Skin epidermis (tissue), 12 donors: ENCODE measurements at regions not wholly inside any gene's neighbourhood (a gene's known extent, or its start where the extent isn't known, plus 50 kb on each side); places are given as distances from the start of the nearest gene placed in this dataset.
A peak's percentile ranks its signal among the peaks of the same experiment; 100 is the strongest.
"Not testable (repeated sequence)": the region's sequence is repeated elsewhere in the genome, so short reads cannot be mapped to it uniquely, and the experiment has no call there.

Experiments
- H3K27ac ChIP-seq, 21 experiments: fragments of 200-600 bp; sonication (generic) in 11 of 21; one replicate each; pipeline ENCODE4 v1.5.0; 2020; ENCODE audit warnings: mild to moderate bottlenecking in 3 of 21, inconsistent platforms in 2 of 21, moderate library complexity in 2 of 21
- H3K4me3 ChIP-seq, 7 experiments: fragments of 200-600 bp; sonication (generic) in 2 of 7; one replicate each; pipeline ENCODE4 v1.5.0; 2020; ENCODE audit warnings: inconsistent platforms in 2 of 7, mild to moderate bottlenecking in 2 of 7, moderate library complexity in 1 of 7

- Histone ChIP-seq H3K4me3 (no peak overlapping the region), H3K27ac (no peak overlapping the region)
These were observed 179.1 kb upstream of the SPRED2 start for GRCh38 chr2:65611488-65611887.

GRCh38 chr2:65608916-65609315, 176.5 kb upstream of the SPRED2 start:
- H3K4me3 ChIP-seq, result no peak overlapping the region

GRCh38 chr2:65608466-65608865, 176.1 kb upstream of the SPRED2 start:
- Histone ChIP-seq H3K4me3 (no peak overlapping the region), H3K27ac (no peak overlapping the region)

More at GRCh38 chr2:65608916-65609315, 176.5 kb upstream of the SPRED2 start:
- H3K27ac ChIP-seq, result no peak overlapping the region

GRCh38 chr2:65607662-65608305, 175.4 kb upstream of the SPRED2 start:
- no peak overlapping the region for H3K27ac ChIP-seq
- no peak overlapping the region for H3K4me3 ChIP-seq

- H3K4me3 ChIP-seq, result no peak overlapping the region
- no peak overlapping the region for H3K27ac ChIP-seq
These were observed 173.3 kb upstream of the SPRED2 start for GRCh38 chr2:65605743-65606058.

- no peak overlapping the region for H3K27ac ChIP-seq
These were observed 172.8 kb upstream of the SPRED2 start for GRCh38 chr2:65605058-65605742.

GRCh38 chr2:65604246-65604645, 171.8 kb upstream of the SPRED2 start:
- H3K27ac ChIP-seq, result no peak overlapping the region

More at GRCh38 chr2:65605058-65605742, 172.8 kb upstream of the SPRED2 start:
- no peak overlapping the region for H3K4me3 ChIP-seq

GRCh38 chr2:65602603-65603235, 170.3 kb upstream of the SPRED2 start:
- Histone ChIP-seq H3K4me3 (no peak overlapping the region), H3K27ac (no peak overlapping the region)

More at GRCh38 chr2:65604246-65604645, 171.8 kb upstream of the SPRED2 start:
- no peak overlapping the region for H3K4me3 ChIP-seq

- peak overlapping the region in 2 of 7 experiments; percentile 2 to 18 for H3K4me3 ChIP-seq
- peak overlapping the region in 1 of 21 experiments; percentile 44 for H3K27ac ChIP-seq
These were observed 168.5 kb upstream of the SPRED2 start for GRCh38 chr2:65600871-65601270.

- not testable (repeated sequence) for H3K27ac ChIP-seq, H3K4me3 ChIP-seq
These were observed 168.0 kb upstream of the SPRED2 start for GRCh38 chr2:65600351-65600750.

- Histone ChIP-seq H3K27ac (no peak overlapping the region), H3K4me3 (no peak overlapping the region)
These were observed 167.3 kb upstream of the SPRED2 start for GRCh38 chr2:65599693-65600092.

GRCh38 chr2:65598996-65599395, 166.6 kb upstream of the SPRED2 start:
- Histone ChIP-seq H3K4me3 (no peak overlapping the region), H3K27ac (no peak overlapping the region)

GRCh38 chr2:65598264-65598663, 165.9 kb upstream of the SPRED2 start:
- Histone ChIP-seq H3K4me3 (no peak overlapping the region), H3K27ac (no peak overlapping the region)

GRCh38 chr2:65595630-65596029, 163.2 kb upstream of the SPRED2 start:
- no peak overlapping the region for H3K27ac ChIP-seq

GRCh38 chr2:65594150-65594549, 161.8 kb upstream of the SPRED2 start:
- H3K4me3 ChIP-seq, result no peak overlapping the region

More at GRCh38 chr2:65595630-65596029, 163.2 kb upstream of the SPRED2 start:
- H3K4me3 ChIP-seq, result no peak overlapping the region

GRCh38 chr2:65589667-65590066, 157.3 kb upstream of the SPRED2 start:
- H3K4me3 ChIP-seq, result no peak overlapping the region
- H3K27ac ChIP-seq, result no peak overlapping the region

More at GRCh38 chr2:65594150-65594549, 161.8 kb upstream of the SPRED2 start:
- H3K27ac ChIP-seq, result no peak overlapping the region

GRCh38 chr2:65587779-65588178, 155.4 kb upstream of the SPRED2 start:
- Histone ChIP-seq H3K4me3 (no peak overlapping the region), H3K27ac (no peak overlapping the region)

GRCh38 chr2:65586516-65586915, 154.1 kb upstream of the SPRED2 start:
- no peak overlapping the region for H3K4me3 ChIP-seq
- H3K27ac ChIP-seq, result no peak overlapping the region

- H3K27ac ChIP-seq, result no peak overlapping the region
- H3K4me3 ChIP-seq, result no peak overlapping the region
These were observed 150.7 kb upstream of the SPRED2 start for GRCh38 chr2:65583061-65583460.

- no peak overlapping the region for H3K4me3 ChIP-seq
- no peak overlapping the region for H3K27ac ChIP-seq
These were observed 150.0 kb upstream of the SPRED2 start for GRCh38 chr2:65582364-65582763.

GRCh38 chr2:65580824-65581223, 148.4 kb upstream of the SPRED2 start:
- no peak overlapping the region for H3K4me3 ChIP-seq
- no peak overlapping the region for H3K27ac ChIP-seq
